ENCODE measurements at regions not wholly inside any gene's neighbourhood (a gene's known extent, or its start where the extent isn't known, plus 50 kb on each side); places are given as distances from the start of the nearest gene placed in this dataset.

DNA sequence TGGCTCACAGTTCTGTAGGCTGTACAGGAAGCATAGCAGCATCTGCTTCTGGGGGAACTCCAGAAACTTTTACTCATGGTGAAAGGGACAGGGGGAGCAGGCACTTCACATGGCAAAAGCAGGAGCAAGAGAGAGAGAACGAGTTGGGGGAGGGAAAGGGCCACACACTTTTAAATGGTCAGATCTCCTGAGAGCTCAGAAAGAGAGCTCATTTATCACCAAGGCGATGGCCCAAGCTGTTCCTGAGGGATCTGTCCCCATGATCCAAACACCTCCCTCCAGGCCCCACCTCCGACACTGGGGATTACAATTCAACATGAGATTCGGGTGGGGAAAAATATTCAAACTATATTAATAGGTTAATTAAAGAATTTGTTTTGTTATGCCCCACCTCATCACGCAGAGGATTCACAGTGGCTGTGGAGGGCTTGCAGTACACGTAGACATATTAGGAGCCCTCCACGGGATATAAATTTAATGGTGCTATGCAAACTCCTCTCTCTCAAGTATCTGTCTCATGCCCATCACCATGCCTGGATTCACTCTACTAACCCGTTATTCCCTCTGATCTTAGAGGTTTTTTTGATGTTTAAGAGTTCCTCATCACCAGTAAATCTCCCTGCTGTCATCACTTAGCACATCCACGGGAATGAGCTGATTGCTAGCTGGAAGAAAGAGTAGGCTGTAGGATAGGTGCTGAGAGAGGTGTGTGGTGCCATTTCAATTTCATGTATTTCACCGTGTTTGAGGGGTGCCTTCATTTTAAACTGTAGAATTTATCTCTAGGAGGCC lies 84.5 kb upstream of the ARHGAP28 start:
- TF ChIP-seq CTCF (optimal IDR thresholded peaks at IDR 0.05 in 1 of 3, IDR thresholded peaks at IDR 0.05 in 1 of 3, conservative IDR thresholded peaks at IDR 0.05 in 1 of 3; ENCODE audit: extremely low read depth in 1 of 3, insufficient read depth in 2 of 3, low read length in 3 of 3) = no peak
- no peak for TF ChIP-seq EZH2 (IDR thresholded peaks at IDR 0.05; ENCODE audit: low read length)
